WTC11 (cell line): ENCODE measurements at regions not wholly inside any gene's neighbourhood (a gene's known extent, or its start where the extent isn't known, plus 50 kb on each side); places are given as distances from the start of the nearest gene placed in this dataset.
"Not testable (repeated sequence)": the region's sequence is repeated elsewhere in the genome, so short reads cannot be mapped to it uniquely, and the experiment has no call there.

Experiments
- ATAC-seq: fragments of 200-7000 bp; cut with Tn5 transposase; 2 replicates; pipeline ENCODE4 v1.10.0; 2021; ENCODE audit warnings: mild to moderate bottlenecking, moderate library complexity
- CTCF ChIA-PET: fragments of 300-600 bp; sonication (Branson Sonifier 250); formaldehyde crosslinking; loops from one replicate; lab custom pipeline; 2021; ENCODE audit warnings: antibody characterized with exemption; lab: Charles Lee
- POLR2A ChIA-PET: fragments of 350-600 bp; sonication (Branson Sonifier 250); formaldehyde crosslinking; loops from one replicate; lab custom pipeline; 2021; ENCODE audit warnings: antibody characterized with exemption; lab: Charles Lee
- DNase-seq: peaks from one replicate; pipeline ENCODE4 v3.0.0; 2021; ENCODE audit warnings: low spot score
- H3K27ac Mint-ChIP-seq: 2 replicates; pipeline ENCODE4 v1.8.0; 2021; ENCODE audit warnings: mixed read lengths
- H3K27me3 Mint-ChIP-seq: 2 replicates; pipeline ENCODE4 v1.8.0; 2021; ENCODE audit warnings: low read depth, mild to moderate bottlenecking, moderate library complexity, mixed read lengths
- H3K36me3 Mint-ChIP-seq: 2 replicates; pipeline ENCODE4 v1.8.0; 2021; ENCODE audit warnings: mixed read lengths
- H3K4me1 Mint-ChIP-seq: 2 replicates; pipeline ENCODE4 v1.8.0; 2022; ENCODE audit warnings: mixed read lengths
- H3K4me3 Mint-ChIP-seq: 2 replicates; pipeline ENCODE4 v1.8.0; 2021; ENCODE audit warnings: mild to moderate bottlenecking, moderate library complexity, mixed read lengths
- H3K9me3 Mint-ChIP-seq: 2 replicates; pipeline ENCODE4 v1.8.0; 2021; ENCODE audit warnings: mixed read lengths
- ELF4 ChIP-seq: sonication (generic); formaldehyde crosslinking; IDR thresholded peaks from 2 replicates; pipeline ENCODE4 v1.8.1; 2022; ENCODE audit warnings: low read depth, mild to moderate bottlenecking, moderate library complexity, missing genetic modification reagents
- GABPB1 ChIP-seq: sonication (generic); formaldehyde crosslinking; IDR thresholded peaks from 2 replicates; pipeline ENCODE4 v1.8.1; 2023; ENCODE audit warnings: mild to moderate bottlenecking, missing genetic modification reagents
- HMGA2 ChIP-seq: fragments of 250-450 bp; sonication (Bioruptor Pico); IDR thresholded peaks from 2 replicates; pipeline ENCODE4 v1.4.0; 2021; ENCODE audit warnings: mild to moderate bottlenecking, moderate library complexity
- NFYB ChIP-seq: sonication (generic); formaldehyde crosslinking; conservative IDR thresholded peaks from 2 replicates; pipeline ENCODE4 v1.8.0; 2022; ENCODE audit warnings: low read depth, missing genetic modification reagents
- SMAD4 ChIP-seq: sonication (generic); formaldehyde crosslinking; IDR thresholded peaks from 2 replicates; pipeline ENCODE4 v1.8.0; 2022; ENCODE audit warnings: mild to moderate bottlenecking, missing genetic modification reagents
- ZNF121 ChIP-seq: sonication (generic); formaldehyde crosslinking; IDR thresholded peaks from 2 replicates; pipeline ENCODE4 v1.8.0; 2023; ENCODE audit warnings: missing genetic modification reagents
- TF ChIP-seq, protein P1 (sequence below): sonication (generic); formaldehyde crosslinking; IDR thresholded peaks from 2 replicates; pipeline ENCODE4 v1.8.1; 2022; ENCODE audit warnings: missing genetic modification reagents, borderline replicate concordance
- TF ChIP-seq, protein P2 (sequence below): sonication (generic); formaldehyde crosslinking; IDR thresholded peaks from 2 replicates; pipeline ENCODE4 v1.8.0; 2022; ENCODE audit warnings: mild to moderate bottlenecking, missing genetic modification reagents
- TF ChIP-seq, protein P3 (sequence below): sonication (generic); formaldehyde crosslinking; IDR thresholded peaks from 2 replicates; pipeline ENCODE4 v1.8.0; 2022; ENCODE audit warnings: mild to moderate bottlenecking, missing genetic modification reagents
- TF ChIP-seq, protein P4 (sequence below): fragments of 250-450 bp; sonication (Bioruptor Pico); conservative IDR thresholded peaks from 2 replicates; pipeline ENCODE4 v1.9.0; 2021; ENCODE audit warnings: mild to moderate bottlenecking
- TF ChIP-seq, protein P5 (sequence below): sonication (generic); formaldehyde crosslinking; IDR thresholded peaks from 2 replicates; pipeline ENCODE4 v1.8.1; 2022; ENCODE audit warnings: mild to moderate bottlenecking, missing genetic modification reagents, moderate library complexity, borderline replicate concordance
- TF ChIP-seq, protein P6 (sequence below): sonication (generic); formaldehyde crosslinking; IDR thresholded peaks from 2 replicates; pipeline ENCODE4 v1.8.0; 2023; ENCODE audit warnings: missing genetic modification reagents
- TF ChIP-seq, protein P7 (sequence below): sonication (generic); formaldehyde crosslinking; IDR thresholded peaks from 2 replicates; pipeline ENCODE4 v1.8.1; 2023; ENCODE audit warnings: mild to moderate bottlenecking, moderate library complexity, missing genetic modification reagents

DNA sequence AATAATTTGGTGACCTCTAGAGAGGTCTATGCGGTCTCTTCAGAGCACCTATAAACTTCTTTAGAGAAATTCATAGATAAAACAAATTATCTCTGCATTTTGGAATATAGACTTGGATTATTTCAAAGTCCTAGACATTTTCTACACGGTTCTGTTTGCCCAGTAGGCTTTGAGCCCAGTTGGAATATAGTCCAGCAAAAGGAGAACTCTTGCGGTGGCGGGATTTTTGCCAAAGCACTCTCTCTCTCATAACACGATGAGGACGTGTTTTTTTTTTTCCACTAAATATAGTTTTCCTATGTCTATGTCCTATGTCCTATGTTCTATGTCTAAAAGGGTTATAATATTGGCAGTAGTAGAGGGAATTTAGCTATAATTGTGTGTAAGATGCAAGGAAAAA, 164.9 kb upstream of the AGR3 start:
- Mint-ChIP-seq H3K27me3 (no peaks in the 10 kb centered on the region), H3K4me3 (no peak overlapping the region), H3K4me1 (no peaks in the 10 kb centered on the region), H3K36me3 (no peaks in the 10 kb centered on the region), H3K27ac (no peak overlapping the region), H3K9me3 (peaks cover under 1% of the 10 kb centered on the region)
- TF ChIP-seq, protein P1, sequence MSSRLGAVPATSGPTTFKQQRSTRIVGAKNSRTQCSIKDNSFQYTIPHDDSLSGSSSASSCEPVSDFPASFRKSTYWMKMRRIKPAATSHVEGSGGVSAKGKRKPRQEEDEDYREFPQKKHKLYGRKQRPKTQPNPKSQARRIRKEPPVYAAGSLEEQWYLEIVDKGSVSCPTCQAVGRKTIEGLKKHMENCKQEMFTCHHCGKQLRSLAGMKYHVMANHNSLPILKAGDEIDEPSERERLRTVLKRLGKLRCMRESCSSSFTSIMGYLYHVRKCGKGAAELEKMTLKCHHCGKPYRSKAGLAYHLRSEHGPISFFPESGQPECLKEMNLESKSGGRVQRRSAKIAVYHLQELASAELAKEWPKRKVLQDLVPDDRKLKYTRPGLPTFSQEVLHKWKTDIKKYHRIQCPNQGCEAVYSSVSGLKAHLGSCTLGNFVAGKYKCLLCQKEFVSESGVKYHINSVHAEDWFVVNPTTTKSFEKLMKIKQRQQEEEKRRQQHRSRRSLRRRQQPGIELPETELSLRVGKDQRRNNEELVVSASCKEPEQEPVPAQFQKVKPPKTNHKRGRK (CRISPR knock-in tag): no peak
- TF ChIP-seq ELF4 (CRISPR knock-in tag) (no peak), ZNF121 (CRISPR knock-in tag) (no peak), GABPB1 (CRISPR knock-in tag) (no peak), NFYB (CRISPR knock-in tag) (no peak), SMAD4 (CRISPR knock-in tag) (no peak), HMGA2 (no peak)
- TF ChIP-seq, protein P2, sequence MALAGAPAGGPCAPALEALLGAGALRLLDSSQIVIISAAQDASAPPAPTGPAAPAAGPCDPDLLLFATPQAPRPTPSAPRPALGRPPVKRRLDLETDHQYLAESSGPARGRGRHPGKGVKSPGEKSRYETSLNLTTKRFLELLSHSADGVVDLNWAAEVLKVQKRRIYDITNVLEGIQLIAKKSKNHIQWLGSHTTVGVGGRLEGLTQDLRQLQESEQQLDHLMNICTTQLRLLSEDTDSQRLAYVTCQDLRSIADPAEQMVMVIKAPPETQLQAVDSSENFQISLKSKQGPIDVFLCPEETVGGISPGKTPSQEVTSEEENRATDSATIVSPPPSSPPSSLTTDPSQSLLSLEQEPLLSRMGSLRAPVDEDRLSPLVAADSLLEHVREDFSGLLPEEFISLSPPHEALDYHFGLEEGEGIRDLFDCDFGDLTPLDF: no peak
- TF ChIP-seq, protein P3, sequence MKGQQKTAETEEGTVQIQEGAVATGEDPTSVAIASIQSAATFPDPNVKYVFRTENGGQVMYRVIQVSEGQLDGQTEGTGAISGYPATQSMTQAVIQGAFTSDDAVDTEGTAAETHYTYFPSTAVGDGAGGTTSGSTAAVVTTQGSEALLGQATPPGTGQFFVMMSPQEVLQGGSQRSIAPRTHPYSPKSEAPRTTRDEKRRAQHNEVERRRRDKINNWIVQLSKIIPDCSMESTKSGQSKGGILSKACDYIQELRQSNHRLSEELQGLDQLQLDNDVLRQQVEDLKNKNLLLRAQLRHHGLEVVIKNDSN: no peak
- TF ChIP-seq, protein P4, sequence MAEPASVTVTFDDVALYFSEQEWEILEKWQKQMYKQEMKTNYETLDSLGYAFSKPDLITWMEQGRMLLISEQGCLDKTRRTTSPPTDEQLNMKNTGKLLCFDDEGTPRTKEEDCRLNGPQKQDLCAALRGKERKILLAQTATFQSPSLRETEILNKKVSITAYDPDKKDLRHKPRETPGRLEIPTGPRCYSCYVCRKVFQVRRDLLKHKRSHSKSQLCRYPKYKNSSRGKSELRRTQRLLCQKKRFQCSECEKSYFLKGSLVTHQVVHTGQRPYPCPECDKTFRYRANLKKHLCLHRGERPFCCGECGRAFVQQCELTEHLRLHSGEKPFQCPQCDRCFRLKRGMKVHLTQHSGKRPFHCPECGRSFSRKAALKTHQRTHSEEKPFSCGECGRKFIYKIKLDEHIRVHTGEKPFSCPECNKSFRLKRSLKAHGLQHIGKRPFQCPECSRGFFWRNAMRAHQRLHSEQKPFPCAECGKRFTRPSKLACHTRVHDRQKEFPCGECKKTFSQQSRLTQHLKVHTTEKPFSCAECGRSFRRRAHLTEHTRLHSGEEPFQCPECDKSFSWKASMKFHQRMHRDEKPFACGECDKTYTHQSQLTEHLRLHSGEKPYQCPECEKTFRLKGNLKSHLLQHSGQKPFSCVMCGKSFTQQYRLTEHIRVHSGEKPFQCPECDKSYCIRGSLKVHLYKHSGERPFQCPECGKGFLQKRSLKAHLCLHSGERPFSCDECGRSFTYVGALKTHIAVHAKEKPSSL (CRISPR knock-in tag): no peak
- TF ChIP-seq, protein P5, sequence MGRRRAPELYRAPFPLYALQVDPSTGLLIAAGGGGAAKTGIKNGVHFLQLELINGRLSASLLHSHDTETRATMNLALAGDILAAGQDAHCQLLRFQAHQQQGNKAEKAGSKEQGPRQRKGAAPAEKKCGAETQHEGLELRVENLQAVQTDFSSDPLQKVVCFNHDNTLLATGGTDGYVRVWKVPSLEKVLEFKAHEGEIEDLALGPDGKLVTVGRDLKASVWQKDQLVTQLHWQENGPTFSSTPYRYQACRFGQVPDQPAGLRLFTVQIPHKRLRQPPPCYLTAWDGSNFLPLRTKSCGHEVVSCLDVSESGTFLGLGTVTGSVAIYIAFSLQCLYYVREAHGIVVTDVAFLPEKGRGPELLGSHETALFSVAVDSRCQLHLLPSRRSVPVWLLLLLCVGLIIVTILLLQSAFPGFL (CRISPR knock-in tag): no peak
- TF ChIP-seq, protein P6, sequence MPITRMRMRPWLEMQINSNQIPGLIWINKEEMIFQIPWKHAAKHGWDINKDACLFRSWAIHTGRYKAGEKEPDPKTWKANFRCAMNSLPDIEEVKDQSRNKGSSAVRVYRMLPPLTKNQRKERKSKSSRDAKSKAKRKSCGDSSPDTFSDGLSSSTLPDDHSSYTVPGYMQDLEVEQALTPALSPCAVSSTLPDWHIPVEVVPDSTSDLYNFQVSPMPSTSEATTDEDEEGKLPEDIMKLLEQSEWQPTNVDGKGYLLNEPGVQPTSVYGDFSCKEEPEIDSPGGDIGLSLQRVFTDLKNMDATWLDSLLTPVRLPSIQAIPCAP (CRISPR knock-in tag): no peak
- TF ChIP-seq, protein P7, sequence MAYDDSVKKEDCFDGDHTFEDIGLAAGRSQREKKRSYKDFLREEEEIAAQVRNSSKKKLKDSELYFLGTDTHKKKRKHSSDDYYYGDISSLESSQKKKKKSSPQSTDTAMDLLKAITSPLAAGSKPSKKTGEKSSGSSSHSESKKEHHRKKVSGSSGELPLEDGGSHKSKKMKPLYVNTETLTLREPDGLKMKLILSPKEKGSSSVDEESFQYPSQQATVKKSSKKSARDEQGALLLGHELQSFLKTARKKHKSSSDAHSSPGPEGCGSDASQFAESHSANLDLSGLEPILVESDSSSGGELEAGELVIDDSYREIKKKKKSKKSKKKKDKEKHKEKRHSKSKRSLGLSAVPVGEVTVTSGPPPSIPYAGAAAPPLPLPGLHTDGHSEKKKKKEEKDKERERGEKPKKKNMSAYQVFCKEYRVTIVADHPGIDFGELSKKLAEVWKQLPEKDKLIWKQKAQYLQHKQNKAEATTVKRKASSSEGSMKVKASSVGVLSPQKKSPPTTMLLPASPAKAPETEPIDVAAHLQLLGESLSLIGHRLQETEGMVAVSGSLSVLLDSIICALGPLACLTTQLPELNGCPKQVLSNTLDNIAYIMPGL (CRISPR knock-in tag): no peak
- ChIA-PET POLR2A (no interaction called here), CTCF (no interaction called here)
- ATAC-seq: no peak
- DNase-seq: no peak

DNA sequence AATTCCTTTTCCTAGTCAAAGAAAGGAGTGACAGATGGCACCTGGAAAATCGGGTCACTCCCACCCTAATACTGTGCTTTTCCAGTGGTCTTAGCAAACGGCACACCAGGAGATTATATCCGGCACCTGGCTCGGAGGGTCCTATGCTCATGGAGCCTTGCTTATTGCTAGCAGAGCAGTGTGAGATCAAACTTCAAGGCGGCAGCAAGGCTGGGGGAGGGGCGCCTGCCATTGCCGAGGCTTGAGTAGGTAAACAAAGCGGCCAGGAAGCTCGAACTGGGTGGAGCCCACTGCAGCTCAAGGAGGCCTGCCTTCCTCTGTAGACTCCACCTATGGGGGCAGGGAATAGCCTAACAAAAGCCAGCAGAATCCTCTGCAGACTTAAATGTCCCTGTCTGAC, 171.4 kb upstream of the AGR3 start:
- CTCF ChIA-PET, H3K27me3 Mint-ChIP-seq, H3K4me3 Mint-ChIP-seq, H3K4me1 Mint-ChIP-seq, POLR2A ChIA-PET, H3K27ac Mint-ChIP-seq, ATAC-seq, DNase-seq: not testable (repeated sequence)
- H3K9me3 Mint-ChIP-seq: peaks cover 27% of the 10 kb centered on the region
- H3K36me3 Mint-ChIP-seq: peaks cover 18% of the 10 kb centered on the region
